GM20000 (cell line): ENCODE measurements at regions not wholly inside any gene's neighbourhood (a gene's known extent, or its start where the extent isn't known, plus 50 kb on each side); places are given as distances from the start of the nearest gene placed in this dataset.

Source experiments
- DNase-seq: peaks from one replicate; pipeline ENCODE4 v3.0.0; 2012; ENCODE audit warnings: low spot score
- CTCF ChIP-seq: IDR thresholded peaks from 2 replicates; pipeline ENCODE4 v1.5.1; 2012; ENCODE audit warnings: mild to moderate bottlenecking, control low read depth; ENCODE audit errors: extremely low read depth, missing control alignments

DNA sequence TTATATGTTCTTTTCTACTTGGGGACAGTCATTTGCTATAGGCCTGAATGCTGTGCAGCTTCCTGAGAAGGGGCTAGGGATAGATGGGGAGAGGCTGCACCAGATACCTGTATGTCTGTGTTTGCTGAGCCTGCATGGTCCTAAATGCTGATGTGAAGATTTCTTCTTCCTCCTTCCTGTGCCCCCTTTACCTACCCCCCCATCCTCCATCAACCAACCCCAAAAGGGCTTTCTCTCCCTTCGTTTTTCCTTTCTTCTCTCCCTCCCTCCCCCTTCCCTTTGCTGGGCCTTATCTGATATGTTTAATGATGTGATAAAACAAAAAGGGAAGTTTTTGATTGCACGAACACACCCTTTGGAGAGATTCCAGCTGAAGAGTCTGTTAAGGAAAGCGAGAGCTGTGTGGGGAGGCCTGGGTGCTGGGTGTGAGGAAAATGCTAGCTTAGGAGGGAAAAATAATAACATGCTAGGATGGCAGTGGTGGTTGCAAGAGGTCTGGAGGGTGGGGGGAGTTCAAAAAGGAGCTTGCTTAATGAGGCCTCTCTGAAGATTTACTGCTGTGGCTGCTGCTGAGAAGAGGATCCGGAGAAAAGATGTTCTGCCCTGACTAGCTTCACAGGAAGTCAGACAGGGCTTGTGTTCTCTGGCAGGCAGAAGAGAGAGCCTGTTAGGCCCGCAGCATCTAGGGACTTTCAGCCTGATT is 101.8 kb downstream of the SAMD9 start:
- TF ChIP-seq CTCF, result no peak
- DNase-seq, result no peak

DNA sequence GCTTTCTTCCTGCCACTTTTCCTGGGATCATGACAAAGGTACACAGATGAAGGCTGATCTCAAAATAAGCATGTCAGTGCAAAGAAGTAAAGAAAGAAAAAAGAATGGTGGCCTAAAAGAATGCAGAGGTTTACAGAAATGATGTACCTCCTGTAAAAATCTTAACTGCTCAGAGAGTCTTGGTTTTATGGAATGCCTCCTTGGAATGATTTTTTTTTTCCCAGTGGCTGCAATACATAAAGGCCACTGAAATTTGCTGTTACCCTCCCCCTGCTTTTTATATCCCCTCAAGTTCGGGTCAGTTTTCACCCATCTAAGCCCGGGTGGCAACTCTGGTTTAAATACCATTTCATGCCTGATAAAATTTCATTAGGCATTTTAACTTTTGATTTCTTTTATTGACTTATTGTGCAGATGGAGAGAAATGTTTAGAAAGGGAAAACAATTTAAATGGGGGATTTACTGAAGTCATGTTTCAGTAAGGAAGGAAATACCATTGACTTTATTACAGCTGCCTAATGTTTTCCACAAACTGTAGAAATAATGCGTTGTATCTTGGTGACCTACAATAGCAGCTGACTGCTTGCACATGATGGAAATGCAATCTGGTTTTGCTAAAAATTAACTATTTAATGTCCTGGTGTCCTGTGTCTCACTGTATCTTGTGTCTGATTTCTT is 102.5 kb downstream of the SAMD9 start:
- no peak for TF ChIP-seq CTCF
- no peak for DNase-seq

GRCh38 chr7:93014410-93014809 is 103.4 kb downstream of the SAMD9 start:
- no peak for TF ChIP-seq CTCF
- DNase-seq, result no peak

DNA sequence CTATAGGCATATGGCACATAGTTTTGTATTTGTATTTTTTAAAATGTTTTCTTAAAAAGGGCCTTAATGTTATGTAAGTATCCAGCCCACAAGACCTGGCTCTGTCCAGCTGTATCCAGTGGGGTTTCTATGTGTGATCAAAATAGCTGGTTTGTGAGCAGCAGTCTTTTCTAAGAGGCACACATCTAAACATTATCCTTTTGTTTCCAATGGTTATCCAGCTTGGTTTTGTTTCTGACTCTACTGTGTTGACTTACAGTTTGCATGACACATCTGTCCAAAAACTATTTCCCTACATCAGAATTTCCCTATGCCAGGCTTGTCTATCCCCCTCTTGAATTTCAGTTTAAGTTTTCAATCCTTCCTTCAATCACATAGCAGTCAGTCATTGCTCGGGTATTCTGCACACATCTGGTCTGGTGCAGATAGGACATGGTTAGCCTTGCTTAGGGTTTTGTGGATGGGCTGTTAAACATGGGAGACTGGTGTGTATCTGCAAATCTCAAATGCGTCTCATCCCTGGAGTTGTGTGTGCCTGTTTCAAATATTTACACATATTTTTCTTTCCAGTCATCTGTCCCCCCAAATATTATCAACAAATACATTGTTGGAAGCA is 104.2 kb downstream of the SAMD9 start:
- no peak for TF ChIP-seq CTCF
- DNase-seq, result no peak

GRCh38 chr7:93011351-93012294 is 106.2 kb downstream of the SAMD9 start:
- no peak for TF ChIP-seq CTCF

GRCh38 chr7:93008833-93009232 is 108.9 kb downstream of the SAMD9 start:
- TF ChIP-seq CTCF, result no peak
- DNase-seq, result no peak

More at GRCh38 chr7:93011351-93012294, 106.2 kb downstream of the SAMD9 start:
- DNase-seq, result no peak
